ENCODE measurements at regions not wholly inside any gene's neighbourhood (a gene's known extent, or its start where the extent isn't known, plus 50 kb on each side); places are given as distances from the start of the nearest gene placed in this dataset.

DNA sequence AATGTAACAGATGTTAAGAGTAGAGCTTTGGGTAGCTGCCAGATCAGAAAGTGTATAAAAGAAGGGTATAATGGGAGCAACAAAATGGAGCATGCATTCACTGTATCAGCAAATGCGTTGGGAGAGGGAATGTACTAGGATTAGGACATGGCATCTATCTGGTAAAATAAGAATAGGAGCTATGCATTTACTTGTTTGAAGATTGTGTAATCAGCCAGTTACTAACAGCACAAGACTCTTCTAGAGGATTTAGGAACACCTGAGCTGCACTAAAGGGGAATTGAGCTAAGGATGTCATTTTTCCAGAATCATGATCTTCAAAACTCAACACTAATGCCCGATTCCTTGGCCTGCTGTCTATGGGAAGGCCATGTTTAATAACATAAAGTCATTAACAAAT lies 394.2 kb upstream of the TNP1 start:
- TF ChIP-seq CTCF (IDR thresholded peaks at IDR 0.05) (no peak), POLR2A (IDR thresholded peaks at IDR 0.05) (no peak)
